Hematopoietic multipotent progenitor cell (in vitro differentiated cells): ENCODE measurements at regions not wholly inside any gene's neighbourhood (a gene's known extent, or its start where the extent isn't known, plus 50 kb on each side); places are given as distances from the start of the nearest gene placed in this dataset.

Source experiments
- DNase-seq, 3 donors: peaks; one replicate each; pipeline ENCODE4 v3.0.0-alpha.2; 2011 to 2015; ENCODE audit warnings: low read depth in 2 of 3, low spot score in 2 of 3

DNA sequence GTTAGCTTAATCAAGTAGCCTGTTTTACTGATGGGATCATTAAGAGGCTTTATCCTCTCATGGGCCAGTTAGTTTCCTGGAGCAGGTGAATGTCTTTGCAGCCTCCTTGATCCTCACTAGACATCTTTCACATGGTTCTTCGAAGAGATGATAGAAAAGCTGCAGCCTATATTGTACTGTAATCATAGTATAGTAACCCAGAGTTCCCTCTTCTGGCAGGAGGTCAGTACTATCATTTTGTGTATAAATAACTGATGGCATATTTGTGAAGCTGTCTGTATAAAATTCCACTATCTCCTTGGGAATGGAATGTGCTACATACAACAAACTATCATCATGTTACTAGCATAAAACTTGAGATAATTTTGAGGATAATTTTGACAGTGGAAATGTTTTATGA, 123.8 kb upstream of the PRPS1L1 start:
- no peak for DNase-seq

DNA sequence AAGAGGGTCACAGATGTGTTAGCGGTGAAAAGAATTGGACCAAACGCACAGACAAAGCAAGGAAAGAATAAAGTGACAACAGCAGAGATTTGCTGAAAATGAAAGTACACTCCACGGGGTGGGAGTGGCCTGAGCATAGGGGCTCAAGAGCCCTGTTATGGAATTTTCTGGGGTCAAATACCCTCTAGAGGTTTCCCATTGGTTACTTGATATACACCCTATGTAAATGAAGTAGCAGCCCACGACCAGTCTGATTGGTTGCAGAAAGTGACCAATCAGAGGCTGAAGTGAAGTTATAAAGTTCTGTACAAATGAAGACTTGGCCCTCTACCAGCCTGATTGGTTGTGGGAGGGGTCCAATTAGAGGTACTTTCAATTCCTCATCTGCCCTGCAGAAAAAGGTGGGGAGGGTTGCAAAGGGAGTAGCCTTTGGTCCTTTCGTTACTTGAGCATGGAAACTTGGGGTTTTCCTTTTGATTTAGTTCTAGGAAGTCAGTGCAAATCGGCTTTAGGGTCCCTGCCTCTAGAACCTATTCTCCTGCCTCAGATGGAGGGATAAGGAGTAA, 125.6 kb upstream of the PRPS1L1 start:
- no peak for DNase-seq

DNA sequence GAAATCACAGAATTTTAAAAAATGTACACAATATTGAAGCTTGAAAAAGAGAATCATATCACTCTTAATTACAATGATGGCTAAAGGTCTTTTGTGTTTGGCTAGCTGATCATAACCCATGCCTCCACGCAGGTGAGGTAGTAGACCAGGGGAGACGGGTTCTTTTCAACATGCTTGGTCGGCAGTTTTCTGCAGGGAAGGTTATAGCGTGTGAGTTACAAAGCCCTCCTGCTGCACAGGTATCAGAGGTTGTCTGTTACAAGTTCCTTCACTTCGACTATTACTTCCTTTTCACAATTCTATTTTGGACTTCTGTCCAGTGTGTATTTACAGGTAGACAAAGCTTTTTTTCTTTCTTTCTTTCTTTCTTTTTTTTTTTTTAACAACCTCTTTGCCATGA, 127.1 kb upstream of the PRPS1L1 start:
- no peak for DNase-seq

DNA sequence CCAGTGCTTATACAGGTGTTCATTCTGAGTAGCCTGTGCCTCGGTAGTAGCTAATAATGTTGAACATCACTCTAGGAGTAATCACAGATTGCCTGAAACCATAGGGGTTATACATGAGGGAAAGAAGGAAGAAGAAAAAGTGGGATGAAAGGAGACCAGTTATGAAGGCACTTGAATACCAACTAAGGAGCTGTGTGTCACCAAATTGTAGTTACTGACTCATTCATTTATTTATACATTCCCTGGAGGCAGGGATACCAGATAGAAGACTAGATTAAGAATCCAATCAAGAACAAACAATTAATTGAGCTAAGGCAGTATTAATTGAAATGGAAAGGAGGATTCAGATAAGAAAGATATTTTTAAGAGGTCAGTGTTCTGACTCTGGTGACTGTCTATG, 129.6 kb upstream of the PRPS1L1 start:
- DNase-seq: no peak

DNA sequence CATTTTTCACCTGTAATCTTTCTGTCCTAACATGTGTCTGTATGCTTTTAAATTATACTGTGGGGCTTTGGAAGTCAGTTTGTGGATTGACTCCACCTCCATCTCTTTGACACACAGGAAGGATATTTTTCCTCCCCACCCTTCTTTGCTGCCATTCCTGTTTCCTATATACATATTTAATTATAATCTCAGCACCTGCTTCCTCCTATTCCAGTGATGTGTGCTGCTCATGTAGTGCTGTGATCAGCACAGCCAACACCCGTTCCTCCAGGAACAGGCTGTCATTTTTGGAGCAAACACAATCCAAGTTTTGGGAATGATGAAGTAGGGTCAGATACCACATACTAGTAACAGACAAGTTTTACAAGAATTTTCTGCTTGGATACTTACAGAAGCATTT, 135.0 kb upstream of the PRPS1L1 start:
- no peak for DNase-seq

DNA sequence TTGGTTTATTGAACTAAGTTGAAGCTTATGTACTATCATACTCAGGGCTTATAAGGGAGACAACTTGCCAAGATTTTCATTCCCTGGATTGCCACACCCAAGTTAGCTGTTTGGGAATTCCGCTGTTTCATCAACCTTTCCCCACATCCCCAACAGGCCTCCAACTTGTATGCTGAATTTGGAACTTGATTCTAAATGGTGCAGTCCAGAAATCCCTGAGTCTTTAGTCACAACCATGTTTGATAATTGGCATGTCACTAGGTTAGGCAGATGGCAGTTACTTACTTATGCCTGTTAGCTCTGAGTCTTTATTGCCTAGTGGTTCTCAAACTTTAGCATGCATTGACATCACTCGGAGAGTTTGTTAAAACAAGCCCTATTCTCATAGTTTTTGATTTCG, 135.4 kb upstream of the PRPS1L1 start:
- DNase-seq: no peak

DNA sequence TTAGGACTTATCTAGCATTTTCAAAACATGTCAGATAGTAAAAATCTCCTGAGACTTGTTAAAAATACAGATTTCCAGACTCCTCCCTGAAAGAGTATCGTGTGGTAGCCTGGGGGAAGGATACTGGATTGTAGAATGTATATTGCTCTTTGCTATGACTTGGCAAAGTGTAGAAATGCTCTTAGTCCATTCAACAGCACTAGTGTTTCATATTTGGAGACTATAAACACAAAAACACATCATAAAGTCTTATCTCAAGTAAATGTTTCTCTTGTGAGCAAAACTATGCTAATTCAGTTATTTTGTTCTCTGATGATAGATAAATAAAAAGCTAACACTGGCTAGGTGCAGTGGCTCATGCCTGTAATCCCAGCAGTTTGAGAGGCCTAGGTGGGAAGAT, 137.5 kb upstream of the PRPS1L1 start:
- no peak for DNase-seq

DNA sequence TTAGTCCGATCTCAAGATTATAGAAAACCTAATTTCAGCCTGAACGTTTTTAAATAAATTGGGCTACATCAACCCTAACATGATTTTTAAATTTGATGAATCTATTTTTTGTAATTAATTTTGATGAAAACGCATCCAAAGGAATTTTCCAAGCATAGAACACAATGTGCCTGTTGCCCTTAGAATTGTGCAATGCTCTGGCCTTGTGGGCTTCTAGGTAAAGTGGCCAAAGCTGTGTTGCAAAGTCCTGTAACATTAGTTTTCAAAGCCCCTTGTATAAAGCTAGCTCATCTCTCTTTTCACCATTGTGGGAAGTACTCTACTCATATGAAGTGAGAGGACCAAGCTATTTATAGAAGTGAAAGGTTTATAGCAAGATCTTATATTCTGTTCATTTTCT, 138.4 kb upstream of the PRPS1L1 start:
- no peak for DNase-seq

DNA sequence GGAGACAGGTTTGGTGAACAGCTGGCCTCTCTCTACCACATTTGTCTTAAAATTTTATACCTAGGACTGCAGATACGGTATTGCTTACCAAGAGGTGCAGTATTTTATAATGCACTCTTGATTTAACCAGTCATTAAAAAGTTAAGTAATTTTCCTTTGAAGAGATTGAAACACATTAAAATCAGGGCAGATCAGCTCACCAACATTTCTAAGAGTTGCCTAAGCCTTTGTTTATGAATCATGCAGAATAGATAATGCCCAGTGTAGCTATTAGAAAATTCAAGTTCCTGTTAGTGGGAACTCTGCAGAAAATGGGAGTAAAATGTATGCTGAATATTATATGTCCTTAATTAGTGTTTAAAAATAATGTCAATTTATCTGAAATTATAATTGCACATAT, 140.2 kb upstream of the PRPS1L1 start:
- DNase-seq: no peak

DNA sequence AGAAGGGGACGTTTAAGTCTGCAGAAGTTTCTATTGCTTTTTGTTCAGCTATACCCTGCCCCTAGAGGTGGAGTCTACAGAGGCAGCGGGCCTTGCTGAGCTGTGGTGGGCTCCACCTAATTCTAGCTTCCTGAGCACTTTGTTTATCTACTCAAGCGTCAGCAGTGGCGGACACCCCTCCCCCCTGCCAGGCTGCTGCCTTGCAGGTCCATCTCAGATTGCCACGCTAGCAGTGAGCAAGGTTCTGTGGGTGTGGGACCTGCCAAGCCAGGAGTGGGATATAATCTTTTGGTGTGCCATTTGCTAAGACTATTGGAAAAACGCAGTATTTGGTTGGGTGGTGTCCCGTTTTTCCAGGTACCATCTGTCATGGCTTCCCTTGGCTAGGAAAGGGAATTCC, 147.3 kb upstream of the PRPS1L1 start:
- no peak for DNase-seq

DNA sequence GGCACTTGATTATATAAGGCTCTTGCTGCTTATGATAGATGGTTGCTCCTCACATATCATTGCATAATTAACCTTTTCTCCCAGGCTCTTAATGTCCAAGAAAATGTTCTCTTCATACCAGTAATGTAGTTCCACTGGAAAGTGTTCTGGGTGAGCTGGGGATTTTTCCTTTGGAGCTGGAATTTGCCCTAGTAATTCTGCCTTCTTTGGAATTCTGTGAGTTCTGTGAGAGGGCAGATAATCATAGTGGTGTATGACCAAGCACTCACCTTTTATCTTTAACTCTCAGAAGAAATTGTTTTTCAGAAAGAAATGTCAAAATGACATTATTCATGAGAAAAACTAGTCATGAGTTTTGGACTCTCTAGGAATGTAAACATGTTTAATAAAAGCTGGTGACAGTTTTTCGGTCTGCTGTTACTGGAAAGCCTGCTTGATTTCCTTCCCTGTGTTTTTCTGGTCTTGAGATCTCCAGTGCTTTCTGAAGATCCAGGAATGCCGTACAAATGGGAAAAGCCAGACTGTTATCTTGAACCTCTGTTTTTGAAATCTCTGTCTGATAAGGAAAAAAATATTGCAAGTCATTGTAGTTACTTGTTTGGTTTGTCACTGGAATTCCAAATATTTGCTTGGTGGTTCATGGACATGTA, 148.3 kb upstream of the PRPS1L1 start:
- no peak for DNase-seq

DNA sequence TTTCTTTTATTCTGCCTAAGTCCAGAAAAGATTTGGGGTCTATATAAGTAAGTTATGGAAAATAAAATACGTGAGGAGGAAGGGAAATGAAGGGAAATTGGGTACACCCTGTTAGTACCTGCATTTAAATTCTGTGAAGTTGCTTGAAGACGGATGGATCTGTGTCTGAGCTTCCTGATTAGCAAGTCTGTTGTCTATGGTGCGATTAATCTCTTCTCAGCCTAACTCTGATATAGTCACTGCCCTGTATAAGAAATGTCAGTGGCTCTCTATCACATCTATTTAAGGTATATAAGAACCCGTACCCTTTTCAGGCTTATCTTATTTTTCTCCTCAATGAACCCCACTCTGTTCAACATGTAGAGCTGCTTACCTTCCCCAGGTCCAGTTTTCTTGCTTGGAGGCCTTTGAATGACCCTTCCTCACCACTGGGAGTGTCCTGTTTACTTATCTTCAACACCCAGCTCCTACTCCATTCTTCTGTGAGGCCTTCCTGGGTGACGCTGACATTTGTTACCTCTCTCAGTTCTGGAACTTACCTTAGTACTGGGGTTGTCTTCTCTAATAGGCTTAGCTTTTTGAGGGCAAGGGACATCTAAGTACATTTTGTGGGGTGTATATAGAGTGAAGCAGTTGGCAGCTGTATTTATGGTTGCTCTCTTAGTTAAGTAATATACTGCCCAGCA, 149.6 kb upstream of the PRPS1L1 start:
- DNase-seq: no peak

DNA sequence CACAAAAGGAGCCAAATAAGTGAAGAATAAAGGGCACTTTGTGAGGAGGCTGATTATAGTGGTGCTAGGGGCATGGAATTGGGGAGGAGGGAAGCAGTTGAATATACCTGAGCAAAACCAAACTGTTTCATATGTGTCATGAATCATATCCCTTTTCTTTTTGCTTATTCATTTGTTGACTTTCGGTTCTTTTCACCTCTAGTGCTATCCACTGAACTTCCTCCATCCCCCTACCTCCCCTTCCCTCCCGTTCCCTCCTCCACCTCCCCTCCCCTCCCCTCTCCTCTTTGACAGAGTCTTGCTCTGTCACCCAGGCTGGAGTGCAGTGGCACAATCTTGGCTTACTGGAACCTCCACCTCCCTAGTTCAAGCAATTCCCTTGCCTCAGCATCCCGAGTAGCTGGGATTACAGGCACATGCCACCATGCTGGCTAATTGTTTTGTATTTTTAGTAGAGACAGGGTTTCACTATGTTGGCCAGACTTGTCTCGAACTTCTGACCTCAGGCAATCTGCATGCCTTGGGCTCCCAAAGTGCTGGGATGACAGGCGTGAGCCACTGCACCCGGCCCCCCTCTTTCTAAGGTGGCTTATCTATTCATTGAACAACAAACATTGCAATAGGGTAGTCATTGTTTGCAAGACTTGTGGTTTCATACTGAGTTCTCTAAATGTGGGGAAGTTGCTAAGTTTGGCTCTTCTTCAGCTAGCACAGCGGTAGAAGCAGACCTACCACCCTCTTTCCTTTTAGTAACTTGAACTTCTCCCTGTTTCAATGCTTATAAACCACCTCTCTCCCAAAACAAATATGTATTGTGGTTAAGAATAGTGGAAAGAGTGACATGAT, 150.4 kb upstream of the PRPS1L1 start:
- peak in 2 of 3 donors; percentile 42 to 77 for DNase-seq

DNA sequence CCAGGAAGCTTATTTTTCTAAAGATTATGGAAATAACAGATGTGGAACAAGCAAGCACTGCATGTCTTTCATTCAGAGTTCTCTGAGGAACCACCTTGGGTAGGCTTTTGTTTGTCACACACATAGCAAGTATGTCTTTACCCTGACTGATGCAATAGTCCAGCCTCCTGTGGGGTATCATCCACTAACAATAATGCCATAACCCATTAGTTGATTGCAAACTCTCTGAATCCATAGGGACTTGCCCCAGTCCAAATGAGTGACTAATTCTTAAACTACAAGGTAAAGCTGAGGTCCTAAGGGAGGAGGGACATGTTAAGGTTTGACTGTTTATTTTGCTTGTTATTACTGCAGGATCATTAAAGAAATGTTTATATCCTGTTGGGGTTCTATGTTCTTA, 151.4 kb upstream of the PRPS1L1 start:
- no peak for DNase-seq

DNA sequence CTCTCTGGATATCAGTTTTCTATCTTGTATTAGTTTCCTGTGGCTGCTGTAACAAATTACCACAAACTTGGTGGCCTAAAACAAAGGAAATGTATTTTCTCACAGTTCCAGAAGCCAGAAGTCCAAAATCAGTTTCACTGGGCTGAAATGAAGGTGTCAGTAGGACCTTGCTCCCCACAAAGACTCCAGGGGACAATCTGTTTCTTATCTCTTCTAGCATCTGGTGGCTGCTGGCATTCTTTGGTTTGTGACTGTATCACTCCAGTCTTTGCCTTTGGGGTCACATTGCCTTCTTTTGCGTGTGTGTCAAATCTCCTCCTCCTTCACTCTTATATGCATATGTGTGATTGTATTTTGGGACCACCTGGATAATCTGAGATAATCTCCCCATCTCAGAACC, 153.0 kb upstream of the PRPS1L1 start:
- DNase-seq: peak in 2 of 3 donors; percentile 33 to 77

DNA sequence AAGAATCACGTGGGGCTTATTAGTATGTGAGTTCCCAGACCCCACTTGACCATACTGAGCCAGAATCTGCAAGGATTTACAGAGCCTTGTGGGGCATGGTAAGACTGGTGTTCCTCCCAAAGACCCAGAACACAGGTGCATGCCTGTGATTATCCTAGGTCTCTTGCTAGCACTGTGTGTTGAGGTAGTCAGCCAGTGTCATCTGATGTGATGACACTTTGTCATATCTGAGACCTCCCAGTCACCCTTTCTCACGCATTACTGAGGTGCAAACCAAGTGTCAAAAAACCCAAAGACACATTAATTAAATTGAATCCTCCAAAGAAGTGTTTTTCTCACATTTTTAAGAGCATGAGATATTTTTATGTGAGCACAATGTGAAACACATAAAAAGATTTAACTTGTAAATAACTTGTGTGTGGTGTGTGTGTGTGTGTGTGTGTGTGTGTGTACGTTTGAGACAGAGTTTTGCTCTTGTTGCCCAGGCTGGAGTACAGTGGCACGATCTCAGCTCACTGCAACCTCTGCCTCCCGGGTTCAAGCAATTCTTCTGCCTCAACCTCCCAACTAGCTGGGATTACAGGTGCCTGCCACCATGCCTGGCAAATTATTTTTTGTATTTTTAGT, 162.0 kb upstream of the PRPS1L1 start:
- no peak for DNase-seq

DNA sequence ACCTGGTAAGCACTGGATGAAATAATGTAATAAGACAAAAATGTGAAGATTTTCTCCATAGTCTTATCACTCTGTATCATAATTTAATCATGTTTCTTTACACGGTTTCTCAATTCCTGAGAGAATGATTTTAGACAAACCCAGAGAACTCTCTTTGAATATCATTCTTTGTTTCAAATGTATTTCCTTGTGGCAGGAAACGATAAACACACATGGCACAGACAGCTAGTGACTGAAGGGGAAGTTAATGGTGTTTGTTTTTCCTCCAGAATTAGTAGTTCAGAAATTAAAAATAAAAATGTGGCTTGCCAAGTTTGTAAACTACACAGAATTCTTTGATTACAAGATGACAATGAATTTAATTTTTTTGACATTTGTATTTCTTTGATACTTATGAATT, 163.7 kb upstream of the PRPS1L1 start:
- peak in 1 of 3 donors; percentile 68 for DNase-seq

DNA sequence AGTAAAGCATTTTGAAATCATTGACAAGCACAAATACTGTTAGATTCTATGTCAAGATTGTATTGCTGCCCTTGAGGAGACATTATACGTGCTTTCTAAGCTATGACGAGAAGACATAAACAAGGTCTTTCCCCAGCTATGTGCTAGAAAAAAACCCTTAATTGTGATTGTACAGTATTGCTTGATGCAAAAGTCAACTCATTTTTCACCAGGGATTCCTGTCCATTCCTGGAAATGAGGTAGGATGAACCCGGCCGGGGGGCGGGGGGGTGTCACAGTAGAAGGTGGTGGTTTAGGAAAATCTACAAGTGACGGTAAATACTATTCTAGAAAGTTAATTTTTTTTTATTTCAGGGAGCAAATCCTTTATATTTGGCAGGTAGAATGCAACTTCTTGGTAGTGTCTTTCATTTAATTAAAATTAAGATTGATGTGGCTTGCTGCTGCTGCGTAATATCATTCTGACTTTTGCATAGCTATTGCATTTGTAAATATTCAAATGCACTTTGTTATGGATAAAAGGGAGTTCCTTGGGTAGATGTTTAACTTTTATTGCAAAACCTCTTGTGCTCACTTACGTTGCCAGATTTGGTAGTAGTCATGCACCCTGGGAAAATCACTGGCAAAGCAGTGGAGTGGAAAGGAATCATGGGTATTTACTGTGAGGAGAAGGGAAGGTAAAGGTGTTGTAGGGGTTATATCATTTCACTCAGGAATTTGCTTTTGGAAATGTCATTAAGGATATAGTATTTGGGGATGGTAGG, 164.4 kb upstream of the PRPS1L1 start:
- no peak for DNase-seq

DNA sequence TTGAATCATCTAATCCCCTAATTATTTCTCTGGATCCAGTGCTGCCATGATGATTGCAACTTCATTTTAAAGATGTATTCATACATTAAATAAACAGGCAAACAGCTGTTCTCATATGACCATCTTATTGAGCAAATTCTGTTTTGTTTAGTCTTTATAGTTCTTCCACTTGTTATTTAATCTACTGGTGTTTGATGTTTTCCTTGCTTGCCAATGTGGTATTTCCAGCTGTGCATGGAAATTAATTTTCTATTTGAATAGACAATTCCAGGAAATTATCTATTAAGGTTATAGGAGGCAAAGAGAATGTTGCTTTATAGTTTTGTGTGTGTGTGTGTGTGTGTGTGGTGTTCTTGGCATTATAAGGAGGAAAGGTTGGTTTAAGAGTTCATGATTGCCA, 167.0 kb upstream of the PRPS1L1 start:
- DNase-seq: no peak

DNA sequence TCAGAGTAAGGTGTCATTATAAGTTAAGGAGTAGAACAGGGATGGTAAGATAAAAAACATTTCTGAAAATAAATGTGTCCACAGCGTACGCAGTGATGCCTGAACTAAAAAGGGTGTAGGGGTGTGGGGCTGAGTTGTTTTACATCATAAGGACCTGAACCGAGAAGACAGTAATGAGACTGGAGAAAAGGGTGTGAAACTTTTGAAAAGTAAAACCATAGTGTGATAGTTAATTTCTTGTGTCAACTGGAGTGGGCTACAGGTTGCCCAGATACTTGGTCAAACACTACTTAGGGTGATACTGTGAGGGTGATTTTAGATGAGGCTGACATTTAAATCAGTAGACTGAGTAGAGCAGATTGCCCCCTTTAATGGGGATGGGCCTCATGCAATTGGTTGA, 169.0 kb upstream of the PRPS1L1 start:
- no peak for DNase-seq
